Keratinocyte (primary cell): ENCODE measurements at regions not wholly inside any gene's neighbourhood (a gene's known extent, or its start where the extent isn't known, plus 50 kb on each side); places are given as distances from the start of the nearest gene placed in this dataset.

Source experiments
- DNase-seq: peaks from one replicate; pipeline ENCODE4 v3.0.0-alpha.2; 2011; ENCODE audit warnings: low read depth, missing footprints, low spot score
- FAIRE-seq: peaks from 2 replicates; lab custom pipeline; 2011; peaks lifted over from hg19 to GRCh38; lab: Jason Lieb, UNC
- H2AFZ ChIP-seq: 2 replicates; pipeline ENCODE4 v1.6.0; 2012; ENCODE audit warnings: low read length, control low read depth, inconsistent platforms; ENCODE audit not compliant: control insufficient read depth
- H3K27ac ChIP-seq: 2 replicates; pipeline ENCODE4 v1.5.1; 2011; ENCODE audit warnings: low read length; ENCODE audit not compliant: control insufficient read depth, insufficient read depth
- H3K27me3 ChIP-seq: 3 replicates; pipeline ENCODE4 v1.6.0; 2011; ENCODE audit warnings: low read length; ENCODE audit not compliant: control insufficient read depth, insufficient read depth; ENCODE audit errors: extremely low read depth
- H3K36me3 ChIP-seq, 2 experiments: 2 replicates in 1 of 2; 3 replicates in 1 of 2; pipeline ENCODE4 v1.5.1; 2011; ENCODE audit warnings: low read length in 2 of 2, mild to moderate bottlenecking in 1 of 2; ENCODE audit not compliant: control insufficient read depth in 2 of 2, insufficient read depth in 2 of 2; ENCODE audit errors: extremely low read depth in 1 of 2
- H3K4me1 ChIP-seq: 3 replicates; pipeline ENCODE4 v1.5.1; 2011; ENCODE audit warnings: low read length; ENCODE audit not compliant: control insufficient read depth, insufficient read depth; ENCODE audit errors: extremely low read depth
- H3K4me2 ChIP-seq: 3 replicates; pipeline ENCODE4 v1.6.0; 2011; ENCODE audit warnings: low read depth, low read length; ENCODE audit not compliant: control insufficient read depth, insufficient read depth; ENCODE audit errors: extremely low read depth
- H3K4me3 ChIP-seq, 3 experiments: fragments of 200-600 bp in 1 of 3; sonication (generic) in 1 of 3; 2 replicates in 2 of 3; 3 replicates in 1 of 3; pipeline ENCODE4 v1.5.1; 2011 to 2016; ENCODE audit warnings: low read length in 3 of 3, mild to moderate bottlenecking in 3 of 3, control low read depth in 2 of 3, inconsistent platforms in 1 of 3, low read depth in 1 of 3, mixed read lengths in 1 of 3, mixed run types in 1 of 3, moderate library complexity in 1 of 3; ENCODE audit not compliant: control insufficient read depth in 2 of 3, insufficient read depth in 2 of 3; ENCODE audit errors: extremely low read depth in 1 of 3
- H3K79me2 ChIP-seq: 2 replicates; pipeline ENCODE4 v1.6.0; 2012; ENCODE audit warnings: low read length; ENCODE audit not compliant: control insufficient read depth, insufficient read depth
- H3K9ac ChIP-seq: 3 replicates; pipeline ENCODE4 v1.6.0; 2011; ENCODE audit warnings: low read length; ENCODE audit not compliant: control insufficient read depth, insufficient read depth; ENCODE audit errors: extremely low read depth
- H3K9me1 ChIP-seq: 3 replicates; pipeline ENCODE4 v1.6.0; 2011; ENCODE audit warnings: low read length; ENCODE audit not compliant: control insufficient read depth, insufficient read depth; ENCODE audit errors: extremely low read depth
- H3K9me3 ChIP-seq: 2 replicates; pipeline ENCODE4 v1.5.1; 2012; ENCODE audit warnings: low read depth, low read length; ENCODE audit not compliant: control insufficient read depth
- H4K20me1 ChIP-seq: 3 replicates; pipeline ENCODE4 v1.6.0; 2011; ENCODE audit warnings: low read length; ENCODE audit not compliant: control insufficient read depth, insufficient read depth; ENCODE audit errors: extremely low read depth
- CTCF ChIP-seq, 3 experiments: IDR thresholded peaks in 1 of 3; conservative IDR thresholded peaks in 1 of 3; optimal IDR thresholded peaks in 1 of 3; 2 replicates in 2 of 3; 3 replicates in 1 of 3; pipeline versions ENCODE3 to v1.5.1; 2011; ENCODE audit warnings: low read length in 3 of 3, mild to moderate bottlenecking in 3 of 3, moderate library complexity in 2 of 3, control low read depth in 1 of 3, inconsistent platforms in 1 of 3; ENCODE audit not compliant: insufficient read depth in 2 of 3; ENCODE audit errors: extremely low read depth in 1 of 3
- EZH2 ChIP-seq: IDR thresholded peaks from one replicate; pipeline ENCODE4 v1.6.1; 2012; ENCODE audit warnings: inconsistent platforms, mild to moderate bottlenecking, low read length, moderate library complexity
- dilution Hi-C: fragments of 300-500 bp; cut with MboI; formaldehyde crosslinking; loops from one replicate; pipeline ENCODE4 v1.7.0; 2020; ENCODE audit warnings: low sequenced_read_pairs; ENCODE audit not compliant: extremely low pct_ligation_motif_present

- no peak overlapping the region for H3K4me2 ChIP-seq
- no peak overlapping the region for H3K4me3 ChIP-seq
- H3K27ac ChIP-seq, result no peak overlapping the region
- no peaks in the 10 kb centered on the region for H3K9me3 ChIP-seq
- no peak for DNase-seq
- dilution Hi-C loops, result no loop called here
- H3K27me3 ChIP-seq, result no peaks in the 10 kb centered on the region
- no peak overlapping the region for H3K9ac ChIP-seq
- no peak overlapping the region for H2AFZ ChIP-seq
- TF ChIP-seq EZH2, result no peak
- TF ChIP-seq CTCF (optimal IDR thresholded peaks at IDR 0.05 in 1 of 3, IDR thresholded peaks at IDR 0.05 in 1 of 3, conservative IDR thresholded peaks at IDR 0.05 in 1 of 3; ENCODE audit: extremely low read depth in 1 of 3, insufficient read depth in 2 of 3, low read length in 3 of 3), result no peak
- no peaks in the 10 kb centered on the region for H3K36me3 ChIP-seq
- no peak for FAIRE-seq
- no peaks in the 10 kb centered on the region for H3K9me1 ChIP-seq
- H4K20me1 ChIP-seq, result no peaks in the 10 kb centered on the region
- peaks cover 11% of the 10 kb centered on the region for H3K4me1 ChIP-seq
- no peaks in the 10 kb centered on the region for H3K79me2 ChIP-seq
Observed at GRCh38 chr15:36372968-36373367, 206.5 kb upstream of the CDIN1 start.

DNA sequence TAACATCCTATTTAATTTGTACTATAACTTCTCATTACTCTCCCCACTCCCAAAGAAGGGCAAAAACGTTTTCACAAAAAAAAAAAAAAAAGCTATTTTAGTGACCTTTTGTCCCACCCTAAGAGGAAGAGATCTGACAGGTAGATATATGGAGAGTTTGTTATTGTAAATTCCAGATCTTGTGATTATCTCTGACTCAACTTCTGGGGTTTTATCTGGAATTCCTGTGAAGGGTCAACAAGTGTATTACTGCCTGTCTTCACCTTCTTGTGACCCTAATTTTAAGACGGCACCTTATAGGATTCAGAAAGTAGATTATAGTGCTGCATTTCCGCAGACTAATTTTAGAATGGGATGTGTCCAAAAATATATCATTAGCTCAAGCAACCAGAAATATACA lies 205.9 kb upstream of the CDIN1 start:
- Histone ChIP-seq H3K27me3 (no peaks in the 10 kb centered on the region), H3K9me3 (no peaks in the 10 kb centered on the region), H3K4me3 (no peak overlapping the region), H3K27ac (no peak overlapping the region), H2AFZ (no peak overlapping the region), H3K79me2 (no peaks in the 10 kb centered on the region), H3K4me2 (no peak overlapping the region), H3K36me3 (no peaks in the 10 kb centered on the region), H4K20me1 (no peaks in the 10 kb centered on the region), H3K9ac (no peak overlapping the region), H3K9me1 (no peaks in the 10 kb centered on the region), H3K4me1 (peaks cover 11% of the 10 kb centered on the region)
- dilution Hi-C loops, result no loop called here
- TF ChIP-seq EZH2, result no peak
- no peak for TF ChIP-seq CTCF (optimal IDR thresholded peaks at IDR 0.05 in 1 of 3, IDR thresholded peaks at IDR 0.05 in 1 of 3, conservative IDR thresholded peaks at IDR 0.05 in 1 of 3; ENCODE audit: extremely low read depth in 1 of 3, insufficient read depth in 2 of 3, low read length in 3 of 3)
- FAIRE-seq (peak; percentile 70), DNase-seq (no peak)
